GM18508 (cell line): ENCODE measurements at regions not wholly inside any gene's neighbourhood (a gene's known extent, or its start where the extent isn't known, plus 50 kb on each side); places are given as distances from the start of the nearest gene placed in this dataset.
A peak's percentile ranks its signal among the peaks of the same experiment; 100 is the strongest.

Experiments used
- ATAC-seq: cut with Tn5 transposase; IDR thresholded peaks from one replicate; pipeline ENCODE4 v1.9.1; 2021; ENCODE audit warnings: moderate number of reproducible peaks; ENCODE audit not compliant: insufficient read depth, unreplicated experiment

DNA sequence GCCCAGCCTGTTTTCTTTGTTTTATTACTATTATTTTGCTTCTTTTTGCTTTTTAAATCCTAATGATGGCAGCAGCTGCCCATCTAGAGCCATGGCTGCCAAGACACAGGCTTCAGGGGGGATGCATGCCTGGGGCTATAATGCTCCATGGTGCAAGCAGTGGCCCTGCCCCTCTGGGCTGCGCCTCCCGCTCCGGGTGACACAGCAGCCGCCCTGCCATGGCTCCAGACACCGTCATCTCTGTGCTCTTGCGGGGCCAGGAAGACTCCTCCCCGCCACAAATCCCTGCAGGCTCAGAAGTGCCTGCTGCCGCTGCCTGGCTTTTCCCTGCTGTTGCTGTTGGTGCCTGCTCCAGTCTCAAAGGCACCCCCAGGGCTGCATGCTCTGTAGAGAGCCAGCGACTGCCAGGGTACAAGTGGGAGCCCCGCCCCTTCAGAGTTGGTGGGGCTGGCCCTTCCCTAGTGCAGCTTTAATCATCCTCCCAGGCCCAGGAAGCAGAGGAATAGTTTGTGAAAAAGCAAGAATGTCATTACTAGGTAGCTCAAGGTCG, 581.5 kb downstream of the FGF9 start:
- ATAC-seq, result no peak

DNA sequence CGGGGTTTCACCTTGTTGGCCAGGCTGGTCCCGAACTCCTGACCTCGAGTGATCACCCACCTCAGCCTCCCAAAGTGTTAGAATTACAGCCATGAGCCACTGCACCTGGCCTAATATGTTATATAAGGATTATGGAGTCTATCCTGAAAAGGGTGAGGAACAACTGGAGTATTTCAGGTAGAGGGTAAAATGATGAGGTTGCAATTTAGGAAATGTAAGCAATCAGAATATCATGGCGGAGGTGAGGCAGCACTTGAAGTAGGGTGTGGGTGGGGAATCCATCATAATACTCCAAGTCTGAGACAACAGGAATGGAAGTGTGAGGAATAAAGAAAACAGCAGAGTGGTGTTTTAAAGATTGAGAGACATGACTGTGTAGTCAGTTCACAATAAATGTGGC, 582.2 kb downstream of the FGF9 start:
- no peak for ATAC-seq

DNA sequence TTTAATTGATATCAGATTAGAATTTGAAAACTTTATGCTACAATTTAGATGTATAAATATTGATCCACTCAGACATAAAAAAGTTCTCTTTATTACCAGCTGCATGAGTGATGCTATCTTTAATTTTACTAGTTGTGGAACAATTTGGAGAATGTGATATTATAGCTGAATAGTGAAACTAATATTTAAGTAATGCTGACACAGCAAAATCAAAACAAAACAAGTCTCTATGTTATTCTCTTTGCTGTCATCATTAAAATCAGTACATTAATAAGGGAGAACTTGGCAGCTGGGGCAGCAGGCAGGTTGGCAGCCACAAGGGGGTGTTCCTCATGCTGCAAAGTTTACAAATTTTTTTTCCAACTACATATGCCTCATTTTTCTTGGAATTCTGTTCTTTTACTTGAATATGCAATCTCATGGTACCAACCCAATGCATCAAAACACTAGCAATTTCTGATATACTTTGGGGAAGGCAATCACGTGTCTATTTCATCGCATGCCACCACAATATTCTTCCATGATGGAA, 585.3 kb downstream of the FGF9 start:
- ATAC-seq, result no peak

DNA sequence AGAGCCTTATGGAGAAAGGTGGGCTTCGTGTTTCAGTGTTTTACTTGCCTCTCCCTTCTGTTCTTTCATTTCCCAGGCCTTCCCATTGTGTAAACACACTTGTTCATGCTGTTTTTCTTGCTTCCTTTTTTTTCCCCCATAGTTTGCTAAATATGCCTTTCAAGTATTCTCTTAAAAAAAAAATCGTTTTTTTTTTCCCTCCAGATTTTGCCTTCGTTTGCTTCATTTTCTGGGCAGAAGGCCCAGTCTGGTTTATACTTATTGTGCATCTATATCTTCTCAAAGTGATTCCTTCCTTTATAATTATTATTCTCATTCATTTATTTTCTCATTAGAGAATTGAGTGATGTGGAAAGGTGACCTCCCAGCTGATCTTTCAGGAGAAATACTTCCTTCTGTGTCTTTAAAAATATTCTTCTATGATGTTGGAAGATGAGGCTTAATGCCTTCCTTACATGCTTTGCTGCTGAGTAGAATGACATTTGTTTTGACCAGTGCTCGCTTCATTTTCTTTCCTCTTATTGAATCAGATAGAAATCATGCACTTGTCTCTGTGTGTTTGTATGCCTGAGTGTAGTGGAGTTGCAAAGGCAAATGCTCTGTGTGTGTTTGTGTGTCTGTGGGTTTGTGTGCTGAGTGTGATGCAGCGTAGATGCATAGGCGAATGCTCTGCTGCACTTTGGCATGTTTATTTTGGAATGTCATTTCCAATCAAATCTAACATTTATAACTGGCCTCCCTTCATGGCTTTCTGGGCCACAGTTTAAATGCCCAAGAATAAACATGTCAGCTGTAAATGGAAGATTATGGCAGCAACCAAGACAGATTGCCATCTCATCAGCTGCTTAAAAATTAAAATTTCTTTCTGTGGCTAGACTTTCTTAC, 591.4 kb downstream of the FGF9 start:
- no peak for ATAC-seq

DNA sequence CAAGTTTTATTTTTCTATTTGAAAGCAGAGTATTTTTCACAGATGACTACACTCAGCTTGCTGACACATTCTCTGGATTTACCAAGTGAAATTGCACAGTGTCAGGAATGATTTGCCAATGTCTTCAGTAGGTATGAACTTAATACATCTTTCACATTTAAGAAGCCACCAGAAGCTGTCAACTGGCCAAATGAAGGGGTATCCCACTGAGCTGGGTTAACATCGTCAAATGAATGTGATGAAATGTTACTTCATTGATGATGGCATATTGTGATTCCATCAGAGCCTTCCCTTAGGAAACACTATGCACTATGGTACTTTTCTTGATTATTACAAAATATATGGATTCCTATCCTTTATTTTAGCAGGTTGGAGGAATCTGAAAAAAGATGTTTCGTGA, 592.3 kb downstream of the FGF9 start:
- no peak for ATAC-seq

DNA sequence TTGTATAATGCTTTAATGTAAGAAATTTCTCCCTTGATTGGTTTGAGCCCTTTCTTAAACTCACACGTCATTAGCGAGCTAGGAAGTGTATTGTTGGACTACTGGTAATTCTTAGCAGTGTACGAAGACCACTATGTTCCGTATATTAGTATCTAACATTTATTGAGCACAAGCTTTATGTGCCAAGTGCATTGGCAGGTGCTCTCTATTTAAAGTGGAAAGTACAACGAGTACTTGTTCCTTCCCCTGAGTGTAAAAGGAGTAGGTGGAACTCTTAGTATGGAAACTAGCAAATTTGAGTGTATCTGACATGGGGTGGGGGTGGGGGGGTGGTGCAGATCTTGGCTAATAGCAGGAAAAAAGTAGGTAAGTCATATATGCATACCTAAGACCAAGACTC, 594.7 kb downstream of the FGF9 start:
- ATAC-seq, result no peak

DNA sequence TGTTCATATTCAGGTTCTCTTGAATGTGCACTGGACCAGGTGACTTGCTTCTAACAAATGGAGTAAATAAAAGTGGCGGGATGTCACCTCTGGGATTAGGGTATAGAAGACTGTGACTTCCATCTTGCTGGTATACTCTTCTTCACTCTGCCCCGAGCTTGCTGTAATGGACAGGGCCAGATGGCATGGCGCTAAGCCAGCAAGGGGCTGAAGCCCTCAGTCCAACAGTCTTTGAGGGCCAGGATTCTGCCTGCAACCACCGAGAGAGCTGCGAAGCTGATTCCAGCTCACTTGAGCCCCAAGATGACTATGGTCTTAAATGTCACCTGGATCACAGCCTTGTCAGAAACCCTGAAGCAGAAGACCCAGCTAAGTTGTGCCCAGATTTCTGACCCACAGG, 600.0 kb downstream of the FGF9 start:
- ATAC-seq, result no peak

DNA sequence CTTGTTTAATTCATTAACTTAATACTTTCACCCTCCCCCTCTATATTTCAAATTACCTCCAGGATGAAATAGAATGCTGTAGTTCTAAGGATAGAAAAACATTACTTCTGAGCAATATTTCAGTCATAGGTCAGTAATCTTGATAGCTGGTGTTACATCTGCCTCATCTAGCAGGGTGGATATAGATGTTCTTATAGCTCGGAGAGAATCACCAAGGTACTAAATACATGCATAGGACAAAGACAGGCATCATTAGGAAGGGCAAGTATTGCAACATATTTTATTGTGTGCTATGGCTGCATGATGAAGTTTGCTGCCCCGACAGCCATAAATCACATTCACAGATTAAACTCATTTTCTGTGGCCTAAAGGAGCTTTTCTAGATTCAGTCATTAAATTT, 601.0 kb downstream of the FGF9 start:
- ATAC-seq, result no peak

DNA sequence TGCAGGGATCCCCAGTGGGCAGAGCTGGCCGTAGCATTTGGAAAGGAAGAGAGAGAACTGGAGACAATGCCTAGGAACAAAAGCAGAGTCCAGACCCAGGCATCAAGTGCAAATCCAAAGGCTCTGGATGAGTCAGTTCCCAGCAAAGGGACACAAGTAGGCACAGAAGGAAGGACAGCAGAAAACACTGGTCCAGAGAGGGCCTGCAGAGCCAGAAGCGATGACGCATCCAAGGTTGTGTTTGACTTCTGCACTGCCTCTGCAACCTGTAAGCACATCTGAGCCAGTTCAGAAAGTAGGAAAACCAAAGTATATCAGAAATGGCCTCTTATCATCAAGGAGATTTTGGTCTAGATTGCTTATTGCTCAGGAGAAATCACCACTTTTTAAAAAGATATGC, 604.5 kb downstream of the FGF9 start:
- no peak for ATAC-seq

DNA sequence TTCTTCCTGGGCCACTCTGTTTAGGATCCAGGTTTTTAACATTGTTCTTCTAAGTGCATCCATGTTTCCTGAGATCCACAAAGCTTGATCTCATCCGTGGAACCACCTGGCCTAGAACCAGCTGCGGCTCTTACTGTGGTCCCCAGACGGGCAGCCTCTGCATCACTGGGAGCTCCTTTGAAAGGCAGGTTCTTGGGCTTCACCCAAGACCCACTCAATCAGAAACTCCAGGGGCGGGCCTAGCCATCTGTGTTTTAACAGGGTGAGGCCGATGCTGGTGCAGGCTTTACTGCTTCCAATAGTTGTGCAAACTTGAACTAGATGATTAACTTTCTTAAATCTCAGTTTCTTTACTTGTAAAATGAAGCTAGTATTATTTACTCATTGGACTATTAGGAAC, 605.7 kb downstream of the FGF9 start:
- no peak for ATAC-seq

DNA sequence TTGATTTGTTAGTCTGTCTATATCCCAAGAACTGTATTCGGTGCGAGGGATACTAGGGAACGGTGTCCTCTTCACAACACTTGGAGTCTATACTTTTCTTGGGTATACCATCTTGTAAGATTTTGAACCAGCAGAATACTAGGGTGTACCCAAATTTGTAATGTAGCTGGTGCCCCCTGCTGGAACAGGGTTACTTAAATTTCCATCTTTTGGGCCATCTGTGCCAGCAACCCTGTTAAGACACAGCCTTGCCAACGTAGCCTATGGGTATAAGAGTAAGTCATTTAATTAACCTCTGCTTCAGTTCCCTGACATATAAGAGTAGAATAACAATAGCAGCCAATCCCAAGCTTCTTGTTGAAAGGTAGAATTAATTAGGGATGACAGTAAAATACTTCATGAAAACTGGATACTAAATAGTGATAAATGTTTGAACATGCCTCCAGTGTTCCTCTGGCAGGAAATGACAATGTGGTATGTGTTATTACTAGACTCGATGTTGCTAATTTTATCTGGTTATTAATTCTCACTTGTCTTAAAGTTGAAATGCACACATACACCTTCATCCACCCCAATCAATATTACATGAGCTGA, 607.6 kb downstream of the FGF9 start:
- peak; percentile 54 for ATAC-seq

DNA sequence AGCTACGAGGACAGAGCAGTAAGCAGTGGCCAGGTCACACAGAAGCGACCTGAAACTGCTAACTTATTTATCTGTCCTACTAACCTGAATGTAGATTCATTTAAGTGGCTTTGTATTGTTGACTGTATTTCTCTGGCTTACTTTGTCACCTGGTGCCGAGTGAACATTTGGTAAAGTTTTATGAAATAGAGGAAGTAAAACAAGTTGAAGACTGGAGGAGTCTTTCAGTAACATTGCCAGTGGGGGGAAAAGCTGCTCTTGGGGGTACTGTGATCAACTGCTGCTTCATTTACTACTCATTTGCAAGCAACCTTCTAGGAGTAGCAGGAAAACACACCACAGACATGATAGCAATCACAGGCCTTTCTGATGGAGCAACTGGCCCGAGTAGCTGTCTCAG, 615.0 kb downstream of the FGF9 start:
- ATAC-seq, result no peak

DNA sequence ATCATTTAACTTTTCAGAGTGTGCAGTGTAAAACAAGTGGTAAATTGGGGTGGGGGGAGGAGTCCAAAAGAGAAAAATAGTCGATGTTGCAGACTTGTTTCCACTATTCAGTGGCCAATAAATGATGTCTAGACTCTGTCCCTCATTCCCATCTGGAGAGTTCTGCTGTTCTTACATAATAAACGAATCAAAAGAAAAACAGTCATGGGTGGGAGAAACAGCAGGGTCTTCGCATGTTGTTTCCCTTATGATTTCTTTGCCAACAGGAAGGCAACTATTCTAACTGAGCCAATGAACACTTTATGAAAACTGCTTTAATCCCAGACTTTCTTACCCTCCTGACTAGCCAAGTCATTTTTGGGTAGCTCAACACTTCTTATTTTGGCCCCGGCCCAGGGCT, 615.5 kb downstream of the FGF9 start:
- ATAC-seq, result no peak

DNA sequence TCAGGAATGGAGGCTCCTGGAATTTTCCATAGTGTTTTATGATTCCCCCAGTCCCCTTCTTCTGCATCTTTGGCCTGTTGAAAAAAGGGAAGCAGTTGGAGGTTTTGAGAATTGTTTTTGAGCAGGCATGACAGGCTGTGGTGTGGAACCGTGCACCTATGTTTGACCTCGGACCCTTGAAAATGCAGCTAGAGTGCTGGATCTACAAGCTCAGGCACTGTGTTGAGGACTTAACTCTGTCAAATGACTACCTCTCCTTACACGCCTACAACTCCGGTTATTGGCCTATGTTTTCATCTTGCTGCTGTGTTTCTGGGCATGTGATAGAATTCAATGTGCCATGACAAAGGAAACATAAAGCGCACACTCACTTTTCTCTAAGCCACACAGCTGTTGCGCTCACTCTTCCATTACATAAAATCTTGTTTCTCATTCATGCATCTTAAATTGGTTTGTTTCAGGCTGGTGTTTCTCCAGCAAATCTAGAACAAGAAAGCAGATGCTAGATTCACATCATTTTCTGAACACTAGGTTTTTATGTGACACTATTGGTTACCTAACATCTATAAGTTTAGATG, 616.6 kb downstream of the FGF9 start:
- ATAC-seq, result no peak

DNA sequence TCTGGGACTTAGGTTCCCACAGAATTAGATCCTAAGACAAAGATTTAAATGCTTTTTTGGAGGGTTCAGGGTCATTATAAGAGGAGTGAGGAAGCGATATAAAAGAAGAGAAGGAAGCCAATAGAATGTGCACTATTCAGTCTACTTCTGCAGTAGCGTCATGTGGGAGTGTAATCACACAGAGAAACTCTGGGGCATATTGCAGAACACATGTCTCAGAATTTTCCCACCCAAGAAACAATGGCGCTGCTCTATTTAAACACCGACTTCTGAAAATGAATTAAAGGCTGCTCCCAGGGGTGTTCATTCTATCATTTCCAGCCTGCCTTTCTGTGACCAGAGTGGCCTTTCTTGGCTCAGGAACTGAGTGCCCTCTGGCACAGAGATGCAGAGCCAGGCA, 617.6 kb downstream of the FGF9 start:
- no peak for ATAC-seq

DNA sequence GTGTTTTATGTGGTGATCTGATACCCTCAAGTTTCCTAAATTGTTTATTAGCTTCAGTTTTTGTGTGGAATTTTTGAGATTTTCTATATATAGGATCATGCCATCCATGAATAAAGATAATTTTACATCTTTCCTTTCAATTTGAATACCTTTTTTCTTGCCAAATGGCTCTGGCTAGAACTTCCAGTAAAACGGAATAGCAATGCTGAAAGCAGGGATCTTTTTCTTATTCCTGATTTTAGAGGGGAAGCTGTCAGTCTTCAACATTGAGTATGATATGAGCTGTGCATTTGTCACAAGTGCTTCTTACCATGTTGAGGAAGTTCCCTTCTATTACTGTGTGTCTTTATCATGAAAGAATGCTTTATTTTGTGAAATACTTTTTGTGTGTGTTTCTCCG, 618.8 kb downstream of the FGF9 start:
- ATAC-seq, result no peak

DNA sequence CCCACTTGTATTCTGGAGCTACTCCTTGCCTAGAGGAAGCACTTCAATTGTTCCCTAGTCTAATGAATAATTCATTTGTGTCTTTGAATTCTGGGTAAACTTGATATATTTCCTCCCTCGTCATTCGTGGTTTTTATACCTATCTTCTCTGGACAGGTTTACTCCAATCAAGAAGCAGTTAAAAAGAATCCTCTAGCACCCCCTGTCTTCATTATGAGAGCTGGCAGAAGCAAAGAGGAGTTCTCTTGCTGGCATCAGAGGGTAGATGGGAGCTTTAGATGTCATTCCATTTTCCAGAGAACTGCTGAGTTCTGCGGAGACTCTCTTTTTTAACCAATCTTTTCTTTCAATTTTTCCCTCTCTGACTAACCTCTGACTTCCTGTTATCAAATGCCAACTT, 627.7 kb downstream of the FGF9 start:
- ATAC-seq, result no peak

DNA sequence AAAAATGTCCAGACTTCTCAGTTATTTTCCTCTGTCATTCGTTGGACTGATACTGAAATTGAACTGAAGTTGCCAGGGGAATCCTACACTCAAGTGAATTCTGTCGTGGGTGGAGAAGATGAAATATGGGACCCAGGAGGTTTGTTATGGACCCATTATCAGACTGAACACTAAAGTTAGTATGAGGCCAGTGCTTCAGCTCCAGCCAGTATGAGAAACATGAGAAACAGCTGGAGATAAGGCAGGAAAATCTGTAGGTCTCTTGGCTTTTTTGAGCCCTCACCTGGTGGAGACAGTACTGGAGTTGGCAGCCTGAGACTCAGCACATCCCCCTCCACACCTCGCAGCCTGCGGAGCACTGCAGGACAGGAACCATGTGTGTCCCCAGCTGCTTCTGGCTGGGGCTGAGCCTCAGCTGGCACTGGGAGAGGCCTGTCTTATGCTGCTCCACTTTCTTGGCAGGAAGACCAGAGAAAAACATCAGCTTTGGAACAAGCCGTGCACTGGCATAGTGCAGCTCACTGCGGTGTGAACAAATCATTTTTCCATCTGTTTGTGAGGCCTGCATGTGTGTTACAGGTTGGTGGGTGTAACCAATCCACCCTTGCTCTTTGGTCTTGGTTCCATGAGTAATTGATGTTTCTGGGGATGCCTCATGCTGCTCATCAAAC, 641.0 kb downstream of the FGF9 start:
- ATAC-seq, result no peak

DNA sequence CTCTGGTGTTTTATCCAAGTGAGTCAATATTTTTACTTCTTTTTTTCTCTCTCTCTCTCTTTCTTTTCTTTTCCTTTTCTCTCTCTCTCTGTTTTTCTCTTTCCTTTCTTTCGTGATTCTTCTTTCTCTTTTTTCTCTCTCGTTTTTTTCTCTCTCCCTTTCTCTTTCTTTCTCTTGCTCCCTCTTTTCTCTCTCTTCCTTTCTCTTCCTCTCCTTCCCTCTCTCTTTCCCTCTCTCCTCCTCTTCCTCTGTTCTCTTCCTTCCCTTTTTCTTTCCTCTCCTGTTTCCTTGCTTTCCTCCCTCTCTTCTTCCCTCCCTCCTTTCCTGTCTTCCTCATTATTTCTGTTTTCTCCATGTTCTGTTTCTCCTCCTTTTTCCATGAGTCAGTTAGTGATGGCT, 641.5 kb downstream of the FGF9 start:
- ATAC-seq, result no peak

DNA sequence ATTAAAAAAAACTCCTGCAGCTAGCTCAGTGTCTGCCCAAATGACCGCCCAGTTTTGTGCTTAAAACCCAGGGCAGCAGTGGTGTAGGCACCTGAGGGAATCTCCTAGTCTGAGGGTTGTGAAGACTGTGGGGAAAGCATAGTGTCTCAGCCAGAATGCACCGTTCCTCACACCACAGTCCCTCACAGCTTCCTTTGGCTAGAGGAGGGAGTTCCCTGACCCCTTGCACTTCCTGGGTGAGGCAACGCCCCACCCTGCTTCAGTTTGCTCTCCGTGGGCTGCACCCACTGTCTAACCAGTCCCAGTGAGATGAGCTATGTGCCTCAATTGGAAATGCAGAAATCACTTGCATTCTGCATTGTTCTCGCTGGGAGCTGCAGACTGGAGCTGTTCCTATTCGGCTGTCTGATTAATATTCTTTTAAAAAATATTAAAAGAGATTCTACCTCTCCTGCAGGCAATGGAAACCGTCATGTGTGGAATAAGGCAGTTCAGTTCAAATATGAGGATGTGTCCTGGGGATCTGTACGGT, 645.7 kb downstream of the FGF9 start:
- no peak for ATAC-seq
